ENCODE measurements at regions not wholly inside any gene's neighbourhood (a gene's known extent, or its start where the extent isn't known, plus 50 kb on each side); places are given as distances from the start of the nearest gene placed in this dataset.

- no peak for DNase-seq (ENCODE audit: low read depth)
These were observed 57.4 kb upstream of the CCDC167 start for GRCh38 chr6:37556881-37557644.

GRCh38 chr6:37555040-37555781 is 55.5 kb upstream of the CCDC167 start:
- DNase-seq (ENCODE audit: low read depth), result no peak

GRCh38 chr6:37554480-37554819 is 54.8 kb upstream of the CCDC167 start:
- no peak for DNase-seq (ENCODE audit: low read depth)

GRCh38 chr6:37552267-37552666 is 52.6 kb upstream of the CCDC167 start:
- DNase-seq (ENCODE audit: low read depth), result no peak

- no peak for DNase-seq (ENCODE audit: low read depth)
These were observed 52.2 kb upstream of the CCDC167 start for GRCh38 chr6:37551867-37552266.

- DNase-seq (ENCODE audit: low read depth), result no peak
These were observed 51.8 kb upstream of the CCDC167 start for GRCh38 chr6:37551446-37551845.

- DNase-seq (ENCODE audit: low read depth), result no peak
These were observed 51.3 kb upstream of the CCDC167 start for GRCh38 chr6:37551002-37551401.

GRCh38 chr6:37550191-37550831 is 50.6 kb upstream of the CCDC167 start:
- DNase-seq (ENCODE audit: low read depth), result no peak

- no peak for DNase-seq (ENCODE audit: low read depth)
These were observed 49.9 kb upstream of the CCDC167 start for GRCh38 chr6:37549558-37549957.

Data from HS-5 (cell line).